ENCODE measurements at regions not wholly inside any gene's neighbourhood (a gene's known extent, or its start where the extent isn't known, plus 50 kb on each side); places are given as distances from the start of the nearest gene placed in this dataset.

- DNase-seq (ENCODE audit: low spot score) = no peak
Observed at GRCh38 chr5:74355041-74355824, 285.3 kb downstream of the ENC1 start.

- no peak for DNase-seq (ENCODE audit: low spot score)
Observed at GRCh38 chr5:74352256-74352655, 288.3 kb downstream of the ENC1 start.

- DNase-seq (ENCODE audit: low spot score) = no peak
Observed at GRCh38 chr5:74342948-74343682, 297.4 kb downstream of the ENC1 start.

GRCh38 chr5:74342182-74342581, 298.3 kb downstream of the ENC1 start:
- DNase-seq (ENCODE audit: low spot score) = no peak

- DNase-seq (ENCODE audit: low spot score) = no peak
Observed at GRCh38 chr5:74341221-74341620, 299.3 kb downstream of the ENC1 start.

GRCh38 chr5:74340476-74340875, 300.1 kb downstream of the ENC1 start:
- no peak for DNase-seq (ENCODE audit: low spot score)

GRCh38 chr5:74337984-74338310, 302.6 kb downstream of the ENC1 start:
- no peak for DNase-seq (ENCODE audit: low spot score)

GRCh38 chr5:74337254-74337983, 303.1 kb downstream of the ENC1 start:
- DNase-seq (ENCODE audit: low spot score) = no peak

- no peak for DNase-seq (ENCODE audit: low spot score)
Observed at GRCh38 chr5:74336297-74336696, 304.2 kb downstream of the ENC1 start.

- no peak for DNase-seq (ENCODE audit: low spot score)
Observed at GRCh38 chr5:74334762-74335384, 305.7 kb downstream of the ENC1 start.

GRCh38 chr5:74334062-74334761, 306.3 kb downstream of the ENC1 start:
- no peak for DNase-seq (ENCODE audit: low spot score)

GRCh38 chr5:74333430-74333829, 307.1 kb downstream of the ENC1 start:
- no peak for DNase-seq (ENCODE audit: low spot score)

- DNase-seq (ENCODE audit: low spot score) = no peak
Observed at GRCh38 chr5:74332682-74333081, 307.8 kb downstream of the ENC1 start.

- no peak for DNase-seq (ENCODE audit: low spot score)
Observed at GRCh38 chr5:74332006-74332405, 308.5 kb downstream of the ENC1 start.

- no peak for DNase-seq (ENCODE audit: low spot score)
Observed at GRCh38 chr5:74328221-74328630, 312.3 kb downstream of the ENC1 start.

- no peak for DNase-seq (ENCODE audit: low spot score)
Observed at GRCh38 chr5:74327339-74327685, 313.2 kb downstream of the ENC1 start.

- DNase-seq (ENCODE audit: low spot score) = peak; percentile 30
Observed at GRCh38 chr5:74326571-74327338, 313.8 kb downstream of the ENC1 start.

GRCh38 chr5:74325866-74326265, 314.7 kb downstream of the ENC1 start:
- DNase-seq (ENCODE audit: low spot score) = no peak

- DNase-seq (ENCODE audit: low spot score) = no peak
Observed at GRCh38 chr5:74324556-74324955, 316.0 kb downstream of the ENC1 start.

GRCh38 chr5:74322944-74323343, 317.6 kb downstream of the ENC1 start:
- DNase-seq (ENCODE audit: low spot score) = no peak

- DNase-seq (ENCODE audit: low spot score) = no peak
Observed at GRCh38 chr5:74322191-74322590, 318.3 kb downstream of the ENC1 start.
